Stimulated activated CD4-positive, alpha-beta T cell treated with anti-CD3 and anti-CD28 coated beads, Interleukin-12 subunit alpha, Interleukin-12 subunit beta, amount 100 ng/mL, for 48 hours (primary cell): ENCODE measurements at regions not wholly inside any gene's neighbourhood (a gene's known extent, or its start where the extent isn't known, plus 50 kb on each side); places are given as distances from the start of the nearest gene placed in this dataset.
"Not testable (repeated sequence)": the region's sequence is repeated elsewhere in the genome, so short reads cannot be mapped to it uniquely, and the experiment has no call there.

Source experiments
- DNase-seq, 3 donors: peaks; one replicate each; pipeline ENCODE4 v3.0.0-alpha.2; 2020; ENCODE audit warnings: low read depth in 2 of 3, low spot score in 1 of 3

- no peak for DNase-seq
Observed at GRCh38 chr5:91315701-91316100, 67.4 kb downstream of the ARRDC3 start.

GRCh38 chr5:91313757-91314673 lies 69.1 kb downstream of the ARRDC3 start:
- peak; percentile 72 to 83 (median 77) for DNase-seq

- no peak for DNase-seq
Observed at GRCh38 chr5:91312698-91313097, 70.4 kb downstream of the ARRDC3 start.

- DNase-seq = peak; percentile 37 to 66 (median 57)
Observed at GRCh38 chr5:91311697-91312501, 71.2 kb downstream of the ARRDC3 start.

GRCh38 chr5:91311168-91311696 lies 71.9 kb downstream of the ARRDC3 start:
- no peak for DNase-seq

GRCh38 chr5:91308157-91308556 lies 75.0 kb downstream of the ARRDC3 start:
- not testable (repeated sequence) for DNase-seq

- no peak for DNase-seq
Observed at GRCh38 chr5:91307048-91307447, 76.1 kb downstream of the ARRDC3 start.

GRCh38 chr5:91306497-91306896 lies 76.6 kb downstream of the ARRDC3 start:
- DNase-seq = no peak

GRCh38 chr5:91305640-91306039 lies 77.5 kb downstream of the ARRDC3 start:
- no peak for DNase-seq

- not testable (repeated sequence) for DNase-seq
Observed at GRCh38 chr5:91304015-91304414, 79.1 kb downstream of the ARRDC3 start.

- DNase-seq = no peak
Observed at GRCh38 chr5:91302958-91303357, 80.2 kb downstream of the ARRDC3 start.

- no peak for DNase-seq
Observed at GRCh38 chr5:91302305-91302704, 80.8 kb downstream of the ARRDC3 start.

GRCh38 chr5:91301106-91301846 lies 81.8 kb downstream of the ARRDC3 start:
- no peak for DNase-seq

- no peak for DNase-seq
Observed at GRCh38 chr5:91297994-91298393, 85.1 kb downstream of the ARRDC3 start.

GRCh38 chr5:91296674-91297143 lies 86.4 kb downstream of the ARRDC3 start:
- no peak for DNase-seq

GRCh38 chr5:91296102-91296501 lies 87.0 kb downstream of the ARRDC3 start:
- DNase-seq = not testable (repeated sequence)

- no peak for DNase-seq
Observed at GRCh38 chr5:91293131-91293530, 90.0 kb downstream of the ARRDC3 start.

- DNase-seq = no peak
Observed at GRCh38 chr5:91291628-91292569, 91.2 kb downstream of the ARRDC3 start.

GRCh38 chr5:91288118-91288916 lies 94.8 kb downstream of the ARRDC3 start:
- no peak for DNase-seq
